ENCODE measurements at regions not wholly inside any gene's neighbourhood (a gene's known extent, or its start where the extent isn't known, plus 50 kb on each side); places are given as distances from the start of the nearest gene placed in this dataset.

DNA sequence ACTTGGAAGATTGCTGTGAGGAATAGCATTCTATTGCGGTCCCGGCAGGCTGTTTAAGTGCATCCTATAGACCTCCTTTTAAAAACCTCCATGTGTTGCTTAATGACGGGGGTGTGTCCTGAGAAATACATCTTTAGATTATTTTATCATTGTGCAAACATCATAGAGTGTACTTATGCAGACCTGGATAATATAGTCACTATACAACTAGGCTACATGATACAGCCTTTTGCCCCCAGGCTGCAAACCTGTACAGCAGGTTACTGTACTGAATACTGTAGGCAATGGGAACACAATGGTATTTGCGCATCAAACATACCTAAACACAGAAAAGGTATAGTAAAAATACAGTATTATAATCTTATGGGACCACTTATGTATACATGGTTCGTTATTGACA lies 175.6 kb downstream of the RNF144B start:
- TF ChIP-seq MXI1 (IDR thresholded peaks at IDR 0.05; ENCODE audit: low read depth, low read length): no peak
- TF ChIP-seq, protein P1, sequence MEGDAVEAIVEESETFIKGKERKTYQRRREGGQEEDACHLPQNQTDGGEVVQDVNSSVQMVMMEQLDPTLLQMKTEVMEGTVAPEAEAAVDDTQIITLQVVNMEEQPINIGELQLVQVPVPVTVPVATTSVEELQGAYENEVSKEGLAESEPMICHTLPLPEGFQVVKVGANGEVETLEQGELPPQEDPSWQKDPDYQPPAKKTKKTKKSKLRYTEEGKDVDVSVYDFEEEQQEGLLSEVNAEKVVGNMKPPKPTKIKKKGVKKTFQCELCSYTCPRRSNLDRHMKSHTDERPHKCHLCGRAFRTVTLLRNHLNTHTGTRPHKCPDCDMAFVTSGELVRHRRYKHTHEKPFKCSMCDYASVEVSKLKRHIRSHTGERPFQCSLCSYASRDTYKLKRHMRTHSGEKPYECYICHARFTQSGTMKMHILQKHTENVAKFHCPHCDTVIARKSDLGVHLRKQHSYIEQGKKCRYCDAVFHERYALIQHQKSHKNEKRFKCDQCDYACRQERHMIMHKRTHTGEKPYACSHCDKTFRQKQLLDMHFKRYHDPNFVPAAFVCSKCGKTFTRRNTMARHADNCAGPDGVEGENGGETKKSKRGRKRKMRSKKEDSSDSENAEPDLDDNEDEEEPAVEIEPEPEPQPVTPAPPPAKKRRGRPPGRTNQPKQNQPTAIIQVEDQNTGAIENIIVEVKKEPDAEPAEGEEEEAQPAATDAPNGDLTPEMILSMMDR (IDR thresholded peaks at IDR 0.05): no peak
- TF ChIP-seq ELF1 (IDR thresholded peaks at IDR 0.05): no peak
- no peak for TF ChIP-seq MAX (IDR thresholded peaks at IDR 0.05; ENCODE audit: low read depth)
- TF ChIP-seq RCOR1 (IDR thresholded peaks at IDR 0.05; ENCODE audit: low read length): no peak
- no peak for TF ChIP-seq SMC3 (IDR thresholded peaks at IDR 0.05; ENCODE audit: low read depth, low read length)
- TF ChIP-seq REST (IDR thresholded peaks at IDR 0.05; ENCODE audit: low read depth, low read length): no peak
